PFSK-1 (cell line): ENCODE measurements at regions not wholly inside any gene's neighbourhood (a gene's known extent, or its start where the extent isn't known, plus 50 kb on each side); places are given as distances from the start of the nearest gene placed in this dataset.

Experiments
- TAF1 ChIP-seq: IDR thresholded peaks from 2 replicates; pipeline ENCODE4 v1.6.1; 2012; ENCODE audit warnings: low read length, control low read depth, borderline replicate concordance; ENCODE audit not compliant: insufficient read depth
- TF ChIP-seq, protein P1 (sequence below), 2 experiments: IDR thresholded peaks; 2 replicates each; pipeline versions ENCODE4 v1.6.1 to v1.8.0; 2011 to 2012; ENCODE audit warnings: low read depth in 2 of 2, low read length in 2 of 2, control low read depth in 1 of 2, inconsistent platforms in 1 of 2, mild to moderate bottlenecking in 1 of 2, moderate library complexity in 1 of 2; ENCODE audit not compliant: insufficient read depth in 1 of 2

DNA sequence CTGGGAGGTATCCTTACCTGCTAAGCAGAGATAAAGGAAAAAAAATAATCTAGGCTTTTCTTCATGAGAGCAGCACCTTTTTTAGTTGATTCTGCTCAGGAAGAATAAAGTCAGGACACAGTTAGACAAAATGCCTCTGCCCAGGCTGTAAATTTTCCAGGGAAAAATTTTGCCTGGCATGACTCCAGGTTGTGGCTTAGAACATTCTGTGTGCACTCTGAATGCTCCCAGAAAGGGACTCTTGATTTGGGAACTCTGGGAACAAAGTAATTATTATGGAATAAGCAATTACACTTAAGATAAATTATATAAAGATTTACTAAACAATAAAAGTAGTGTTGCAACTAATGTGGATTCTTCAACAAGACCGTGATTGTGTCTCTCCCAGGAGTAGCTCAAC is 826.2 kb upstream of the TENM3 start:
- TF ChIP-seq, protein P1, sequence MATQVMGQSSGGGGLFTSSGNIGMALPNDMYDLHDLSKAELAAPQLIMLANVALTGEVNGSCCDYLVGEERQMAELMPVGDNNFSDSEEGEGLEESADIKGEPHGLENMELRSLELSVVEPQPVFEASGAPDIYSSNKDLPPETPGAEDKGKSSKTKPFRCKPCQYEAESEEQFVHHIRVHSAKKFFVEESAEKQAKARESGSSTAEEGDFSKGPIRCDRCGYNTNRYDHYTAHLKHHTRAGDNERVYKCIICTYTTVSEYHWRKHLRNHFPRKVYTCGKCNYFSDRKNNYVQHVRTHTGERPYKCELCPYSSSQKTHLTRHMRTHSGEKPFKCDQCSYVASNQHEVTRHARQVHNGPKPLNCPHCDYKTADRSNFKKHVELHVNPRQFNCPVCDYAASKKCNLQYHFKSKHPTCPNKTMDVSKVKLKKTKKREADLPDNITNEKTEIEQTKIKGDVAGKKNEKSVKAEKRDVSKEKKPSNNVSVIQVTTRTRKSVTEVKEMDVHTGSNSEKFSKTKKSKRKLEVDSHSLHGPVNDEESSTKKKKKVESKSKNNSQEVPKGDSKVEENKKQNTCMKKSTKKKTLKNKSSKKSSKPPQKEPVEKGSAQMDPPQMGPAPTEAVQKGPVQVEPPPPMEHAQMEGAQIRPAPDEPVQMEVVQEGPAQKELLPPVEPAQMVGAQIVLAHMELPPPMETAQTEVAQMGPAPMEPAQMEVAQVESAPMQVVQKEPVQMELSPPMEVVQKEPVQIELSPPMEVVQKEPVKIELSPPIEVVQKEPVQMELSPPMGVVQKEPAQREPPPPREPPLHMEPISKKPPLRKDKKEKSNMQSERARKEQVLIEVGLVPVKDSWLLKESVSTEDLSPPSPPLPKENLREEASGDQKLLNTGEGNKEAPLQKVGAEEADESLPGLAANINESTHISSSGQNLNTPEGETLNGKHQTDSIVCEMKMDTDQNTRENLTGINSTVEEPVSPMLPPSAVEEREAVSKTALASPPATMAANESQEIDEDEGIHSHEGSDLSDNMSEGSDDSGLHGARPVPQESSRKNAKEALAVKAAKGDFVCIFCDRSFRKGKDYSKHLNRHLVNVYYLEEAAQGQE (IDR thresholded peaks at IDR 0.05; ENCODE audit: insufficient read depth in 1 of 2, low read depth in 2 of 2, low read length in 2 of 2), result no peak
- no peak for TF ChIP-seq TAF1
